IMR-90 (cell line): ENCODE measurements at regions not wholly inside any gene's neighbourhood (a gene's known extent, or its start where the extent isn't known, plus 50 kb on each side); places are given as distances from the start of the nearest gene placed in this dataset.

Source experiments
- ATAC-seq: fragments of 200-7000 bp; cut with Tn5 transposase; 2 replicates; pipeline ENCODE4 v1.9.1; 2020; ENCODE audit warnings: low read depth, mild to moderate bottlenecking, moderate library complexity
- BruUV-seq: library from RNA; stranded (reverse); fragments of 400-500 nt; replicated peaks from 2 replicates; lab custom pipeline; 2021; lab: Mats Ljungman, UMichigan
- CTCF ChIA-PET: fragments of 300-600 bp; formaldehyde crosslinking; extraction: SDS; loops from one replicate; lab custom pipeline; 2021; ENCODE audit warnings: antibody characterized with exemption; lab: Yijun Ruan, JAX
- POLR2A ChIA-PET: fragments of 300-600 bp; sonication (Branson Sonifier 250); formaldehyde crosslinking; loops from one replicate; lab custom pipeline; 2022; ENCODE audit warnings: antibody characterized with exemption; ENCODE audit not compliant: unreplicated experiment; lab: Charles Lee
- DNase-seq: peaks from one replicate; pipeline ENCODE4 v3.0.0; 2013
- H2AFZ ChIP-seq: replicated peaks from 2 replicates; pipeline ENCODE3; 2013; ENCODE audit warnings: low read length, mild to moderate bottlenecking; ENCODE audit not compliant: poor library complexity
- H2AK5ac ChIP-seq: 2 replicates; pipeline ENCODE4 v1.6.1; 2013; ENCODE audit warnings: low read depth, low read length, inconsistent platforms
- H2AK9ac ChIP-seq: replicated peaks from 2 replicates; pipeline ENCODE3; 2013; ENCODE audit warnings: mild to moderate bottlenecking, low read depth, low read length, moderate library complexity; ENCODE audit not compliant: poor library complexity
- H2BK120ac ChIP-seq: 2 replicates; pipeline ENCODE4 v1.6.1; 2013; ENCODE audit warnings: low read depth, low read length, inconsistent platforms
- H2BK15ac ChIP-seq: 3 replicates; pipeline ENCODE4 v1.6.1; 2013; ENCODE audit warnings: low read depth, low read length, inconsistent platforms
- H2BK20ac ChIP-seq: 2 replicates; pipeline ENCODE4 v1.6.1; 2013; ENCODE audit warnings: low read depth, mild to moderate bottlenecking, inconsistent platforms, low read length, moderate library complexity
- H2BK5ac ChIP-seq: 2 replicates; pipeline ENCODE4 v1.6.1; 2013; ENCODE audit warnings: mild to moderate bottlenecking, low read depth, low read length, inconsistent platforms; ENCODE audit not compliant: poor library complexity, severe bottlenecking
- H3K14ac ChIP-seq: replicated peaks from 2 replicates; pipeline ENCODE4 v1.6.1; 2013; ENCODE audit warnings: low read depth, low read length, inconsistent platforms
- H3K18ac ChIP-seq: 2 replicates; pipeline ENCODE4 v1.6.1; 2013; ENCODE audit warnings: low read depth, low read length, control low read depth
- H3K23ac ChIP-seq: 2 replicates; pipeline ENCODE4 v1.6.1; 2013; ENCODE audit warnings: low read depth, low read length, inconsistent platforms
- H3K27ac ChIP-seq: 2 replicates; pipeline ENCODE4 v1.5.1; 2013; ENCODE audit warnings: mild to moderate bottlenecking, control low read depth, low read length; ENCODE audit not compliant: insufficient read depth
- H3K27me3 ChIP-seq: 2 replicates; pipeline ENCODE4 v1.6.1; 2013; ENCODE audit warnings: low read length; ENCODE audit not compliant: control insufficient read depth, insufficient read depth
- H3K36me3 ChIP-seq: 2 replicates; pipeline ENCODE4 v1.6.1; 2013; ENCODE audit warnings: low read length, mixed read lengths; ENCODE audit not compliant: control insufficient read depth, insufficient read depth
- H3K4ac ChIP-seq: 2 replicates; pipeline ENCODE4 v1.6.1; 2013; ENCODE audit warnings: low read depth, low read length, inconsistent platforms
- H3K4me1 ChIP-seq: 2 replicates; pipeline ENCODE4 v1.6.1; 2013; ENCODE audit warnings: low read length, mixed read lengths; ENCODE audit not compliant: control insufficient read depth, insufficient read depth
- H3K4me2 ChIP-seq: 2 replicates; pipeline ENCODE4 v1.6.1; 2013; ENCODE audit warnings: low read depth, mild to moderate bottlenecking, control low read depth, low read length, moderate library complexity
- H3K4me3 ChIP-seq: 2 replicates; pipeline ENCODE4 v1.5.1; 2013; ENCODE audit warnings: low read depth, mild to moderate bottlenecking, control low read depth, low read length, moderate library complexity; ENCODE audit not compliant: insufficient read depth
- H3K56ac ChIP-seq: 2 replicates; pipeline ENCODE4 v1.6.1; 2013; ENCODE audit warnings: low read length, inconsistent platforms; ENCODE audit not compliant: insufficient read depth; ENCODE audit errors: extremely low read depth
- H3K79me1 ChIP-seq, 2 experiments: 2 replicates each; pipeline ENCODE4 v1.6.1; 2013; ENCODE audit warnings: low read length in 2 of 2, inconsistent platforms in 1 of 2, low read depth in 1 of 2
- H3K9ac ChIP-seq: 2 replicates; pipeline ENCODE4 v1.6.1; 2013; ENCODE audit warnings: low read depth, low read length, control low read depth
- H3K9me1 ChIP-seq: 2 replicates; pipeline ENCODE4 v1.6.1; 2013; ENCODE audit warnings: low read length, inconsistent platforms; ENCODE audit not compliant: insufficient read depth
- H3K9me3 ChIP-seq: 2 replicates; pipeline ENCODE4 v1.6.1; 2013; ENCODE audit warnings: low read length; ENCODE audit not compliant: control insufficient read depth, insufficient read depth
- H4K20me1 ChIP-seq: 2 replicates; pipeline ENCODE4 v1.6.1; 2013; ENCODE audit warnings: low read length, inconsistent platforms; ENCODE audit not compliant: insufficient read depth
- H4K5ac ChIP-seq: 2 replicates; pipeline ENCODE4 v1.6.1; 2013; ENCODE audit warnings: mild to moderate bottlenecking, low read depth, low read length, control low read depth
- H4K8ac ChIP-seq, 2 experiments: 2 replicates each; pipeline ENCODE4 v1.6.1; 2013; ENCODE audit warnings: low read depth in 2 of 2, low read length in 2 of 2, control low read depth in 1 of 2, inconsistent platforms in 1 of 2
- H4K91ac ChIP-seq: 2 replicates; pipeline ENCODE4 v1.6.1; 2013; ENCODE audit warnings: low read depth, low read length, inconsistent platforms; ENCODE audit not compliant: insufficient read depth
- BHLHE40 ChIP-seq: fragments of 150-350 bp; IDR thresholded peaks from 2 replicates; pipeline ENCODE4 v1.6.1; 2016; ENCODE audit warnings: mild to moderate bottlenecking, low read depth, low read length
- CEBPB ChIP-seq: IDR thresholded peaks from 2 replicates; pipeline ENCODE4 v1.6.1; 2012; ENCODE audit warnings: low read depth, low read length, improper control_type of control experiment
- CHD1 ChIP-seq: IDR thresholded peaks from 2 replicates; pipeline ENCODE4 v1.6.1; 2012; ENCODE audit warnings: low read depth, low read length, improper control_type of control experiment
- FOS ChIP-seq: fragments of 150-350 bp; IDR thresholded peaks from 2 replicates; pipeline ENCODE4 v1.6.1; 2016; ENCODE audit warnings: low read depth, low read length
- MAFK ChIP-seq: IDR thresholded peaks from 2 replicates; pipeline ENCODE4 v1.6.1; 2012; ENCODE audit warnings: low read depth, low read length, improper control_type of control experiment
- MAZ ChIP-seq: IDR thresholded peaks from 2 replicates; pipeline ENCODE4 v1.6.1; 2012; ENCODE audit warnings: low read depth, mild to moderate bottlenecking, low read length, improper control_type of control experiment, moderate library complexity, borderline replicate concordance
- MXI1 ChIP-seq: IDR thresholded peaks from 2 replicates; pipeline ENCODE4 v1.6.1; 2012; ENCODE audit warnings: low read depth, mild to moderate bottlenecking, low read length, moderate library complexity, borderline replicate concordance
- NFE2L2 ChIP-seq: fragments of 150-350 bp; IDR thresholded peaks from 2 replicates; pipeline ENCODE4 v1.6.1; 2016; ENCODE audit warnings: low read depth, mild to moderate bottlenecking, low read length
- POLR2A ChIP-seq: IDR thresholded peaks from 2 replicates; pipeline ENCODE4 v1.6.1; 2012; ENCODE audit warnings: mild to moderate bottlenecking, low read depth, low read length
- RAD21 ChIP-seq: IDR thresholded peaks from 2 replicates; pipeline ENCODE4 v1.6.1; 2012; ENCODE audit warnings: low read length, improper control_type of control experiment
- RCOR1 ChIP-seq: IDR thresholded peaks from 2 replicates; pipeline ENCODE4 v1.6.1; 2012; ENCODE audit warnings: mild to moderate bottlenecking, low read length, improper control_type of control experiment; ENCODE audit not compliant: insufficient replicate concordance
- RFX5 ChIP-seq: IDR thresholded peaks from 2 replicates; pipeline ENCODE4 v1.8.0; 2012; ENCODE audit warnings: low read depth, mild to moderate bottlenecking, low read length, moderate library complexity
- SMC3 ChIP-seq: fragments of 150-350 bp; IDR thresholded peaks from 2 replicates; pipeline ENCODE4 v1.6.1; 2016; ENCODE audit warnings: low read depth, mild to moderate bottlenecking, antibody characterized with exemption, low read length, moderate library complexity
- WGBS, 2 experiments: methylation state at CpG; one replicate each; pipeline versions ENCODE4 v1.1.5 to v1.1.7; 2013; ENCODE audit warnings: missing lambda C conversion rate in 2 of 2; ENCODE audit not compliant: insufficient read length in 1 of 2; ENCODE audit errors: extremely low coverage in 2 of 2; 5-methylcytosine and 5-hydroxymethylcytosine counted together
- dilution Hi-C: fragments of 300-500 bp; cut with HindIII; formaldehyde crosslinking; loops from one replicate; pipeline ENCODE4 v1.14.3; 2018; ENCODE audit warnings: low sequenced_read_pairs; ENCODE audit not compliant: unreplicated experiment
- in situ Hi-C: fragments of 300-500 bp; cut with MboI; formaldehyde crosslinking; loops from 3 replicates; pipeline ENCODE4 v1.14.3; 2019; ENCODE audit warnings: low sequenced_read_pairs, inconsistent platforms, mixed read lengths
- intact Hi-C: fragments of 100-400 bp; cut with micrococcal nuclease; formaldehyde crosslinking; loops from 2 replicates; pipeline ENCODE4 v1.10.0; 2022
- TF ChIP-seq, protein P1 (sequence below): fragments of 150-350 bp; IDR thresholded peaks from 2 replicates; pipeline ENCODE4 v1.6.1; 2016; ENCODE audit warnings: low read depth, mild to moderate bottlenecking, low read length, moderate library complexity, borderline replicate concordance
- TF ChIP-seq, protein P2 (sequence below): fragments of 150-350 bp; IDR thresholded peaks from 2 replicates; pipeline ENCODE4 v1.6.1; 2017; ENCODE audit warnings: mild to moderate bottlenecking, antibody characterized with exemption, low read length, low read depth
- TF ChIP-seq, protein P3 (sequence below): conservative IDR thresholded peaks from 2 replicates; pipeline ENCODE4 v1.5.1; 2012; ENCODE audit warnings: mild to moderate bottlenecking, low read depth, low read length, improper control_type of control experiment

DNA sequence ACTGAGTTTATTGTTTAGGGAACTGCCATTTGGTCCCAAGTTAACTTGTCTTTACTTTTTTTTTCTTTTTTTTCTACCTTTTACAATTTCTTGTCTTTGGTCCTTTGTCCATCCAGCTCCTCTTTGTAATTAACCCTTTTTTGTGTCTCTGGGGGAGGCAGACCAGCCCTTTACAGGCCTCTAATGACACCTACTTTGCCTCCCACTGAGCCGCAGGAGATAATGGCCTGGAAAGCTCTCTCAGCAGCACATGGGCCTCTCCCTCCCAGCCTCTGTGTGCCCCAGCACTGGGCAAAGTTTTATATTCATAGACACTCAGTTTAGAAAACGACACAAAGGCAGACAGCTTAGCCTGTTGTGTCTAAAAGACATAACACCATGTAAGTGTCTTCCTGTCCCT is 480.4 kb downstream of the SOX6 start:
- Histone ChIP-seq H3K79me1 (no peaks in the 10 kb centered on the region), H4K5ac (no peak overlapping the region), H3K9me1 (no peaks in the 10 kb centered on the region), H2AK5ac (no peak overlapping the region), H2BK120ac (no peak overlapping the region), H3K23ac (no peak overlapping the region), H2BK5ac (no peak overlapping the region), H2AK9ac (no peak overlapping the region), H3K36me3 (no peaks in the 10 kb centered on the region), H2BK20ac (no peak overlapping the region), H3K4me3 (no peak overlapping the region), H2AFZ (no peak overlapping the region), H3K9me3 (no peaks in the 10 kb centered on the region), H4K91ac (no peak overlapping the region), H4K20me1 (no peaks in the 10 kb centered on the region), H3K27me3 (peaks cover 3% of the 10 kb centered on the region; the same call in 1 of the 2 replicates), H3K9ac (no peak overlapping the region), H3K18ac (no peak overlapping the region), H3K56ac (no peak overlapping the region), H3K4ac (no peak overlapping the region), H3K4me2 (no peak overlapping the region), H3K27ac (no peak overlapping the region), H3K14ac (no peak overlapping the region), H2BK15ac (no peak overlapping the region), H3K4me1 (no peaks in the 10 kb centered on the region), H4K8ac (no peak overlapping the region)
- dilution Hi-C loops (no loop called here), intact Hi-C loops (no loop called here), in situ Hi-C loops (no loop called here)
- no TSS peak for BruUV-seq
- no peak for TF ChIP-seq RCOR1
- TF ChIP-seq, protein P1, sequence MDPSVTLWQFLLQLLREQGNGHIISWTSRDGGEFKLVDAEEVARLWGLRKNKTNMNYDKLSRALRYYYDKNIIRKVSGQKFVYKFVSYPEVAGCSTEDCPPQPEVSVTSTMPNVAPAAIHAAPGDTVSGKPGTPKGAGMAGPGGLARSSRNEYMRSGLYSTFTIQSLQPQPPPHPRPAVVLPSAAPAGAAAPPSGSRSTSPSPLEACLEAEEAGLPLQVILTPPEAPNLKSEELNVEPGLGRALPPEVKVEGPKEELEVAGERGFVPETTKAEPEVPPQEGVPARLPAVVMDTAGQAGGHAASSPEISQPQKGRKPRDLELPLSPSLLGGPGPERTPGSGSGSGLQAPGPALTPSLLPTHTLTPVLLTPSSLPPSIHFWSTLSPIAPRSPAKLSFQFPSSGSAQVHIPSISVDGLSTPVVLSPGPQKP = no peak
- TF ChIP-seq CEBPB = no peak
- TF ChIP-seq MAZ = no peak
- TF ChIP-seq BHLHE40 = no peak
- TF ChIP-seq NFE2L2 = no peak
- TF ChIP-seq MAFK = no peak
- TF ChIP-seq MXI1 = no peak
- TF ChIP-seq CHD1 = no peak
- no peak for TF ChIP-seq POLR2A
- no peak for TF ChIP-seq RFX5
- TF ChIP-seq FOS = no peak
- TF ChIP-seq, protein P2, sequence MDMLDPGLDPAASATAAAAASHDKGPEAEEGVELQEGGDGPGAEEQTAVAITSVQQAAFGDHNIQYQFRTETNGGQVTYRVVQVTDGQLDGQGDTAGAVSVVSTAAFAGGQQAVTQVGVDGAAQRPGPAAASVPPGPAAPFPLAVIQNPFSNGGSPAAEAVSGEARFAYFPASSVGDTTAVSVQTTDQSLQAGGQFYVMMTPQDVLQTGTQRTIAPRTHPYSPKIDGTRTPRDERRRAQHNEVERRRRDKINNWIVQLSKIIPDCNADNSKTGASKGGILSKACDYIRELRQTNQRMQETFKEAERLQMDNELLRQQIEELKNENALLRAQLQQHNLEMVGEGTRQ = no peak
- no peak for TF ChIP-seq RAD21
- TF ChIP-seq, protein P3, sequence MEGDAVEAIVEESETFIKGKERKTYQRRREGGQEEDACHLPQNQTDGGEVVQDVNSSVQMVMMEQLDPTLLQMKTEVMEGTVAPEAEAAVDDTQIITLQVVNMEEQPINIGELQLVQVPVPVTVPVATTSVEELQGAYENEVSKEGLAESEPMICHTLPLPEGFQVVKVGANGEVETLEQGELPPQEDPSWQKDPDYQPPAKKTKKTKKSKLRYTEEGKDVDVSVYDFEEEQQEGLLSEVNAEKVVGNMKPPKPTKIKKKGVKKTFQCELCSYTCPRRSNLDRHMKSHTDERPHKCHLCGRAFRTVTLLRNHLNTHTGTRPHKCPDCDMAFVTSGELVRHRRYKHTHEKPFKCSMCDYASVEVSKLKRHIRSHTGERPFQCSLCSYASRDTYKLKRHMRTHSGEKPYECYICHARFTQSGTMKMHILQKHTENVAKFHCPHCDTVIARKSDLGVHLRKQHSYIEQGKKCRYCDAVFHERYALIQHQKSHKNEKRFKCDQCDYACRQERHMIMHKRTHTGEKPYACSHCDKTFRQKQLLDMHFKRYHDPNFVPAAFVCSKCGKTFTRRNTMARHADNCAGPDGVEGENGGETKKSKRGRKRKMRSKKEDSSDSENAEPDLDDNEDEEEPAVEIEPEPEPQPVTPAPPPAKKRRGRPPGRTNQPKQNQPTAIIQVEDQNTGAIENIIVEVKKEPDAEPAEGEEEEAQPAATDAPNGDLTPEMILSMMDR = no peak
- TF ChIP-seq SMC3 = no peak
- CTCF ChIA-PET = no interaction called here
- POLR2A ChIA-PET = no interaction called here
- WGBS, 2 experiments = 80% methylated on average over 1 of the region's 2 CpGs; no CpG with 5 or more reads in 1 of the 2 experiments
- DNase-seq = no peak
- ATAC-seq = no peak
